ENCODE measurements at regions not wholly inside any gene's neighbourhood (a gene's known extent, or its start where the extent isn't known, plus 50 kb on each side); places are given as distances from the start of the nearest gene placed in this dataset.

- no peak for TF ChIP-seq POLR2AphosphoS5 (IDR thresholded peaks at IDR 0.05; ENCODE audit: low read depth, low read length)
- TF ChIP-seq CTCF (IDR thresholded peaks at IDR 0.05) = no peak
- no peak for TF ChIP-seq TCF7L2 (IDR thresholded peaks at IDR 0.05; ENCODE audit: low read depth, low read length)
- no peak for TF ChIP-seq SIN3A (IDR thresholded peaks at IDR 0.05; ENCODE audit: borderline replicate concordance, insufficient read depth, low read depth, low read length)
- TF ChIP-seq REST (IDR thresholded peaks at IDR 0.05; ENCODE audit: insufficient read depth in 1 of 2, low read depth in 2 of 2, low read length in 1 of 2) = no peak
Measured at GRCh38 chr6:44631968-44632367, 244.5 kb downstream of the CDC5L start.
